ENCODE measurements at regions not wholly inside any gene's neighbourhood (a gene's known extent, or its start where the extent isn't known, plus 50 kb on each side); places are given as distances from the start of the nearest gene placed in this dataset.

DNA sequence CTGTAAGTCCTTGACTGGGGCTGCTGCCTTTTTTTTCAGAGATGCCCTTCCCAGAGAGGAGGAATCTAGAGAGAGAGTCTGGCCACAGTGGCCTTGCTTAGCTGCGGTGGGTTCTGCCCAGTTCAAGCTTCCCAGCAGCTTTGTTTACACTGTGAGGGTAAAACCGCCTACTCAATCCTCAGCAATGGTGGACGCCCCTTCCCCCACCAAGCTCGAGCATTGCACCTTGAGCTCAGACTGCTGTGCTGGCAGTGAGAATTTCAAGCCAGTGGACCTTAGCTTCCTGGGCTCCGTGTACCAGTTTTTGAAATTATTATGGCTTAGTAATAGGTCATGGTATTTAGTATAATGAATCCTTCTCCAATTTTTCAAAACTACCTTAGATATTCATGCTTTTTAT, 395.4 kb downstream of the NPIPA7 start:
- DNase-seq (no peak), ATAC-seq (ENCODE audit: low read depth) (no peak)
- H3K4ac ChIP-seq (ENCODE audit: low read depth, low read length), result no peak overlapping the region
- H3K9me1 ChIP-seq (ENCODE audit: insufficient read depth, low read length), result no peaks in the 10 kb centered on the region
- no peak overlapping the region for H2BK20ac ChIP-seq (ENCODE audit: low read depth, low read length)
- H3K4me1 ChIP-seq (ENCODE audit: control insufficient read depth, insufficient read depth, low read length), result no peaks in the 10 kb centered on the region
- no peaks in the 10 kb centered on the region for H3K79me1 ChIP-seq (ENCODE audit: low read depth in 1 of 2, low read length in 2 of 2)
- no peak overlapping the region for H2BK15ac ChIP-seq (ENCODE audit: low read depth, low read length)
- in situ Hi-C loops (cut with MboI; ENCODE audit: low sequenced_read_pairs) (no loop called here), dilution Hi-C loops (cut with HindIII; ENCODE audit: low sequenced_read_pairs, unreplicated experiment) (no loop called here), intact Hi-C loops (cut with micrococcal nuclease) (no loop called here)
- POLR2A ChIA-PET (ENCODE audit: unreplicated experiment), result no interaction called here
- H3K27me3 ChIP-seq (ENCODE audit: control insufficient read depth, insufficient read depth, low read length), result no peaks in the 10 kb centered on the region
- H3K9ac ChIP-seq (ENCODE audit: low read depth, low read length), result no peak overlapping the region
- H3K23ac ChIP-seq (ENCODE audit: low read depth, low read length), result no peak overlapping the region
- H3K36me3 ChIP-seq (ENCODE audit: control insufficient read depth, insufficient read depth, low read length), result no peaks in the 10 kb centered on the region
- BruUV-seq (replicated peaks), result no TSS peak
- no peaks in the 10 kb centered on the region for H3K9me3 ChIP-seq (ENCODE audit: control insufficient read depth, insufficient read depth, low read length)
- CTCF ChIA-PET, result no interaction called here
- no peak overlapping the region for H3K56ac ChIP-seq (ENCODE audit: extremely low read depth, insufficient read depth, low read length)
- no CpG with 5 or more reads among the region's 5 CpGs for WGBS, 2 experiments (ENCODE audit: extremely low coverage in 2 of 2, insufficient read length in 1 of 2)
- H4K5ac ChIP-seq (ENCODE audit: low read depth, low read length), result no peak overlapping the region
- H4K8ac ChIP-seq (ENCODE audit: low read depth in 2 of 2, low read length in 2 of 2), result no peak overlapping the region
- no peaks in the 10 kb centered on the region for H4K20me1 ChIP-seq (ENCODE audit: insufficient read depth, low read length)
- H2BK5ac ChIP-seq (ENCODE audit: low read depth, low read length, poor library complexity, severe bottlenecking), result no peak overlapping the region
- no peak overlapping the region for H3K4me2 ChIP-seq (ENCODE audit: low read depth, low read length)
- no peak overlapping the region for H2AK5ac ChIP-seq (ENCODE audit: low read depth, low read length)
- H4K91ac ChIP-seq (ENCODE audit: insufficient read depth, low read depth, low read length), result no peak overlapping the region
- no peak overlapping the region for H3K27ac ChIP-seq (ENCODE audit: insufficient read depth, low read length)
- H2BK120ac ChIP-seq (ENCODE audit: low read depth, low read length), result no peak overlapping the region
- H3K14ac ChIP-seq (replicated peaks; ENCODE audit: low read depth, low read length), result no peak overlapping the region
- H3K18ac ChIP-seq (ENCODE audit: low read depth, low read length), result no peak overlapping the region
- TF ChIP-seq CHD1 (IDR thresholded peaks at IDR 0.05; ENCODE audit: low read depth, low read length) (no peak), MAFK (IDR thresholded peaks at IDR 0.05; ENCODE audit: low read depth, low read length) (no peak), POLR2A (IDR thresholded peaks at IDR 0.05; ENCODE audit: low read depth, low read length) (no peak), SMC3 (IDR thresholded peaks at IDR 0.05; ENCODE audit: low read depth, low read length) (no peak)
- H2AFZ ChIP-seq (replicated peaks; ENCODE audit: low read length, poor library complexity), result no peak overlapping the region
- H3K4me3 ChIP-seq (ENCODE audit: insufficient read depth, low read depth, low read length), result no peak overlapping the region
- no peak overlapping the region for H2AK9ac ChIP-seq (replicated peaks; ENCODE audit: low read depth, low read length, poor library complexity)
